HAP-1 (cell line): ENCODE measurements at regions not wholly inside any gene's neighbourhood (a gene's known extent, or its start where the extent isn't known, plus 50 kb on each side); places are given as distances from the start of the nearest gene placed in this dataset.

Experiments used
- DNase-seq, 2 experiments: peaks; one replicate each; pipeline ENCODE4 v3.0.0-alpha.2; 2016 to 2020; ENCODE audit warnings: low spot score in 2 of 2
- H3K27me3 ChIP-seq: fragments of 250-450 bp; sonication (Bioruptor Pico); 2 replicates; pipeline ENCODE4 v1.5.1; 2020; ENCODE audit warnings: low read depth, mild to moderate bottlenecking, moderate library complexity
- H3K36me3 ChIP-seq: fragments of 250-450 bp; sonication (Bioruptor Pico); replicated peaks from 2 replicates; pipeline ENCODE4 v1.5.1; 2020; ENCODE audit warnings: mild to moderate bottlenecking
- H3K4me1 ChIP-seq: fragments of 250-450 bp; sonication (Bioruptor Pico); 2 replicates; pipeline ENCODE4 v1.5.1; 2020; ENCODE audit warnings: mild to moderate bottlenecking
- H3K4me3 ChIP-seq: fragments of 250-450 bp; sonication (Bioruptor Pico); 2 replicates; pipeline ENCODE4 v1.5.1; 2020; ENCODE audit warnings: mild to moderate bottlenecking, moderate library complexity
- H3K9me3 ChIP-seq: fragments of 250-450 bp; sonication (Bioruptor Pico); 2 replicates; pipeline ENCODE4 v1.5.1; 2020; ENCODE audit warnings: mild to moderate bottlenecking, moderate library complexity
- in situ Hi-C: fragments of 300-500 bp; cut with MboI; formaldehyde crosslinking; loops from 3 replicates; pipeline ENCODE4 v1.14.3; 2020; ENCODE audit warnings: low sequenced_read_pairs, inconsistent platforms, mixed read lengths

- Histone ChIP-seq H3K9me3 (no peaks in the 10 kb centered on the region), H3K4me1 (peaks cover 2% of the 10 kb centered on the region), H3K27me3 (peaks cover 18% of the 10 kb centered on the region; the same call in 1 of the 2 replicates), H3K4me3 (peak overlapping the region; percentile 40), H3K36me3 (no peaks in the 10 kb centered on the region)
- in situ Hi-C loops: loop anchor here (25.0 kb wide), 1 partner anchor 1421 kb away; no protein-coding TSS in a partner anchor
- peak; percentile 50 to 85 for DNase-seq
These were observed 90.2 kb downstream of the DMRTA2 start for GRCh38 chr1:50332941-50333594.

- peaks cover 2% of the 10 kb centered on the region for H3K4me1 ChIP-seq
- H3K9me3 ChIP-seq: no peaks in the 10 kb centered on the region
- H3K36me3 ChIP-seq: no peaks in the 10 kb centered on the region
- peak in 1 of 2 experiments; percentile 21 for DNase-seq
- peaks cover 25% of the 10 kb centered on the region for H3K27me3 ChIP-seq
- H3K4me3 ChIP-seq: no peak overlapping the region
- in situ Hi-C loops: loop anchor here (25.0 kb wide), 1 partner anchor 1417 kb away; no protein-coding TSS in a partner anchor
These were observed 93.8 kb downstream of the DMRTA2 start for GRCh38 chr1:50329332-50329932.

DNA sequence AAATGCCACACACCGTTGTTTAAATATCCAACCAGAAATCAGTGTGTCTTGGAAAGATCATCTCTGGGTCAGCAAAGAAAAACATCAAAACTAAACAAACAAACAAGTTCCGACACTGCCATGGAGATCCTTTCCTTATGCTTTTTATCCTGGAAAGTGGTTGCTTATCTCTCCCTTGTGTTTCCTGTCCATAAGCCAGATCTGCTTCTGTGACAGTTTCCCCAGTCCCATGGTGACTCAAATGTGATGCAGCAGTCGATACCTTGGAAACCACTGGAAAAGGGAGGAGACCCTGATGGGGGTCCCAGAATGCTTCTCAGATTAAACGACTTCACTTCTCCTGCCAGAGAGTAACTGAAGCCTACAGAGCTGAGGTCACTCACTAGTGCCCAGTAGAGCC, 94.7 kb downstream of the DMRTA2 start:
- DNase-seq: no peak
- H3K36me3 ChIP-seq: no peaks in the 10 kb centered on the region
- in situ Hi-C loops: loop anchor here (25.0 kb wide), 1 partner anchor 1416 kb away; no protein-coding TSS in a partner anchor
- H3K4me3 ChIP-seq: no peak overlapping the region
- peaks cover 2% of the 10 kb centered on the region for H3K4me1 ChIP-seq
- H3K27me3 ChIP-seq: peaks cover 25% of the 10 kb centered on the region
- no peaks in the 10 kb centered on the region for H3K9me3 ChIP-seq

DNA sequence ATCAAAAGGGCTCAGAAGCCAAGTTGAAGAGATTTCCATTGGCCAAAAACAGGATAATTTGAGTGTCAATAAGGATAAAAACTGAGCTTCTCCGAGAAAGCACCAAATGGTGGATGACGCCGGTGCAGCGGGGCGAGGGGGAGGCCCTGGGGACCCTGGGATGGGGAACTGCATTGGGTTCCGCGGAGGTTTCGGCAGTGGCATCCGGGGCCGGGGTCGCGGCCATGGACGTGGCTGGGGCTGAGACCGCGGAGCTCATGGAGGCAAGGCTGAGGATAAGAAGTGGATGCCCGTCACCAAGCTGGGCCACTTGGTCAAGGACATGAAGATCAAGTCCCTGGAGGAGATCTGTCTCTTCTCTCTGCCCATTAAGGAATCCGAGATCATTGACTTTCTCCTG, 97.2 kb downstream of the DMRTA2 start:
- peaks cover 24% of the 10 kb centered on the region for H3K27me3 ChIP-seq
- H3K4me1 ChIP-seq: no peaks in the 10 kb centered on the region
- H3K9me3 ChIP-seq: no peaks in the 10 kb centered on the region
- DNase-seq: no peak
- no peaks in the 10 kb centered on the region for H3K36me3 ChIP-seq
- H3K4me3 ChIP-seq: no peak overlapping the region
- in situ Hi-C loops: loop anchor here (25.0 kb wide), 1 partner anchor 1414 kb away; no protein-coding TSS in a partner anchor

DNA sequence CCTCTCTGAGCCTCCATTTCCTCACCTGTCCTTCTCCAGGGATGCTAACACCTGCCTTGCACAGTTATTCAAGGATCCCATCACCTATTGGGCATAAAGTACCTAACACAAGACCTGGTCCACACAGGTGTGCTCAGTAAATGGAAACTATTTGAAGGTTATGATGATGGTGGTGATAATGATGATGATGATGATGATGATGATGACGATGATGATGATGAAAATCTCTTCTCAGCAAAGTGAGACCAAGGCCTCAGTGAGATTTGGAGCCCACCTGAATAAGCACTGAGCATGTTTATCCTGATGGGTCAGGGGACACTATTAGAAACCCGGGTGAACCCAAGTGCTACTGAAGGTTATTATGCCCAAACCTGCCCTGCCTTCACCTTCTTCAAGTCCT, 100.7 kb downstream of the DMRTA2 start:
- Histone ChIP-seq H3K4me1 (no peaks in the 10 kb centered on the region), H3K9me3 (no peaks in the 10 kb centered on the region), H3K27me3 (peaks cover 3% of the 10 kb centered on the region; the same call in 1 of the 2 replicates), H3K36me3 (no peaks in the 10 kb centered on the region), H3K4me3 (no peak overlapping the region)
- in situ Hi-C loops: no loop called here
- DNase-seq: no peak

GRCh38 chr1:50318428-50318827, 104.8 kb downstream of the DMRTA2 start:
- DNase-seq: no peak
- Histone ChIP-seq H3K27me3 (no peaks in the 10 kb centered on the region), H3K9me3 (no peaks in the 10 kb centered on the region), H3K36me3 (no peaks in the 10 kb centered on the region), H3K4me3 (no peak overlapping the region), H3K4me1 (no peaks in the 10 kb centered on the region)
- in situ Hi-C loops: no loop called here

DNA sequence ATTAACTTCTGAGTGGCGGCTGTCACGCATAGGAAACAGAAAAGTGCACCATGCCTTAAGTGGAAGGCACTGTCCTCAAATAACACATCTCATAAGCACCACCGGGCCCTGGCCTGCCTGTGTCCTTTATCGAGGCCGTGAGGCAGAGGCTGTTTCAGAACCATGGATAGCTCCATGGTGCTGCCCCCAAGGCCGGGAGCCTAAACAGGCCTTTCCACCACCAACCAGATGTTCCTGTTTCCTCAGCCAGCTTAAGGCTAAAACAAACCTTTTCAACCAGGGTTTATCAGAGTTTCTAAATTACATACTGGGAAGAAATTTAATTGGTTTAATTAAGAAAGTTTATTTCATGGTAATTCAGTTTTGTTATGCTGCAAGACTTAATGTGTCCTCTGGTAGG, 114.4 kb downstream of the DMRTA2 start:
- H3K4me3 ChIP-seq: no peak overlapping the region
- H3K36me3 ChIP-seq: no peaks in the 10 kb centered on the region
- H3K9me3 ChIP-seq: no peaks in the 10 kb centered on the region
- in situ Hi-C loops: no loop called here
- peak; percentile 23 to 69 for DNase-seq
- H3K4me1 ChIP-seq: no peaks in the 10 kb centered on the region
- no peaks in the 10 kb centered on the region for H3K27me3 ChIP-seq

- H3K4me1 ChIP-seq: no peaks in the 10 kb centered on the region
- H3K36me3 ChIP-seq: no peaks in the 10 kb centered on the region
- H3K27me3 ChIP-seq: no peaks in the 10 kb centered on the region
- in situ Hi-C loops: no loop called here
- no peak overlapping the region for H3K4me3 ChIP-seq
- H3K9me3 ChIP-seq: no peaks in the 10 kb centered on the region
- DNase-seq: no peak
These were observed 117.4 kb downstream of the DMRTA2 start for GRCh38 chr1:50305808-50306207.

DNA sequence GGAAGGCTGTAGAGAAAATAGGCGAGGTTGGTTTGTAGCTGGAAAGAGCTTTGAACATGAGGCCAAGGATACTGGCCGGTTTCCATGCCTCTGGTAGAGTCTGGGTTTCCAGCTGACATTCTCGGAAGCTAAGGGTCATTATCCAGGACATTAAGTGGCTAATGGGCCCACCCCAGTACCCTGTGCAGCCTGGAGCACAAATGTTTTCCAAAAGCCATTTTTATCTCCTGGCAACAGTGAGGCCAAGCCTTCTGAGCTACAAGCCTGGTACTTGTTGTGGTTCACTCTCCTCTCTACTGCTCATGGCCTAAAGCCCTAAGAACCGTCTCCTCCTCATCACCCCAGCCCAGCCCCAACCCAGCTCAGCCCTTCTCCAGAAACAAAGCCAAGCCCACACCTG, 122.9 kb downstream of the DMRTA2 start:
- in situ Hi-C loops: no loop called here
- no peak for DNase-seq
- H3K36me3 ChIP-seq: no peaks in the 10 kb centered on the region
- no peaks in the 10 kb centered on the region for H3K9me3 ChIP-seq
- no peak overlapping the region for H3K4me3 ChIP-seq
- no peaks in the 10 kb centered on the region for H3K4me1 ChIP-seq
- no peaks in the 10 kb centered on the region for H3K27me3 ChIP-seq

- DNase-seq: no peak
- in situ Hi-C loops: no loop called here
- Histone ChIP-seq H3K9me3 (no peaks in the 10 kb centered on the region), H3K4me3 (no peak overlapping the region), H3K4me1 (no peaks in the 10 kb centered on the region), H3K27me3 (no peaks in the 10 kb centered on the region), H3K36me3 (no peaks in the 10 kb centered on the region)
These were observed 127.7 kb downstream of the DMRTA2 start for GRCh38 chr1:50295566-50295965.

DNA sequence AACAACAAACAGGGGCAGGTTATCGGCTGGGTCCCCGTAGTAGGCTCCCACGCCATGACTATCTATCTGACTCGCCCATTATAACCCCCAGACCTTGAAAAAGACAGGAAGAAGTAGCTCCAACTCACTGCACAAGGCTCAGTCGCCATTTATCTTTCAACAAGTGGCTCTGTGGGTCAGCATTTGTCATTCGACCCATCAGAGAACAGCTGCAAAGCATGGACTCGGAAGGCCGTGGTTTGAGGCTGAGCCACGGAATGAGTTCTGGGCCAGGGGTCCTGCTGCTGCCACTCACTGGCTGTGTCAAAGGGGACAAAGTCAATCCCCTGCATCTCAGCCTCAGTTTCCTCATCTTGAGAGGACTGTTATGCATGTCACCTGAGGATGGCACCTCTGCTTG, 131.0 kb downstream of the DMRTA2 start:
- in situ Hi-C loops: no loop called here
- no peak overlapping the region for H3K4me3 ChIP-seq
- H3K36me3 ChIP-seq: no peaks in the 10 kb centered on the region
- no peaks in the 10 kb centered on the region for H3K4me1 ChIP-seq
- no peaks in the 10 kb centered on the region for H3K27me3 ChIP-seq
- no peaks in the 10 kb centered on the region for H3K9me3 ChIP-seq
- DNase-seq: no peak

DNA sequence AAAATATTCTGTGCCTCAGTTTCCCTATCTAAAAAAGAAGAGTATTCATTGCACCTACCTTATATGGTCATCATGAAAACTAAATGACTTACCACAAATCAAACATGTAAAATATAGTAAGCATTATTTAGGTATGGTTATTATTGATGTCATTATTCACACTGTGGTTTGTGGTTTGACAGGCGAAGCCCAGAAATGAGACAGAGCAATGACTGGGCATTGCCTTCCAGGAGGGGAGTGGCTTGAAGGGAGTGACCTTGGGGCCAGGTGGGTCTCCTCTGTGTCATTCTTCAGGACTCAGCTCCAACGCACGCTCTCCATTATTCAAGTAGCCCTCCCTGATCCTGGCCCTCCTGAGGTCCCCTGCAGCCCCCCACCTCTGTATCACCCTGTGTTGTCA, 133.7 kb downstream of the DMRTA2 start:
- no peaks in the 10 kb centered on the region for H3K36me3 ChIP-seq
- in situ Hi-C loops: no loop called here
- no peaks in the 10 kb centered on the region for H3K27me3 ChIP-seq
- no peak overlapping the region for H3K4me3 ChIP-seq
- H3K4me1 ChIP-seq: no peaks in the 10 kb centered on the region
- H3K9me3 ChIP-seq: no peaks in the 10 kb centered on the region
- DNase-seq: no peak

DNA sequence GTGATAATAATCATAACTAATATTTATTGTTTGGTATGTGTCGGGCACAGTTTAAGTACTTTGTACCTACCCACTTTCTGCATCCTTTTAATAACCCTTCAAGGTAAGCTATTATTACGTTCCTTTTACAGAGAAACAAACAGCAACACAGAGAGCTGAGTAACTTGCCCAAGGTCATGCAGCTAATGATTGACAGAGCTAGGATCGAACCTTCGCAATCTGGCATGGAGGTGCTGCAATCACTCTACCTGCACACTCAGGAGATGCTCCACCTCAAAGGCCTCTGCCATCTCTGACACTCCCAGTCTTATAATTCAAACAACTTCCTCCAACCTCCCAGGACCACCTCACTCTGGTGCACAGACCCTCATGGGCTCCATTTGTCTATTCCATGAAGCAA, 137.2 kb downstream of the DMRTA2 start:
- H3K9me3 ChIP-seq: no peaks in the 10 kb centered on the region
- no peaks in the 10 kb centered on the region for H3K36me3 ChIP-seq
- in situ Hi-C loops: no loop called here
- H3K27me3 ChIP-seq: no peaks in the 10 kb centered on the region
- H3K4me1 ChIP-seq: no peaks in the 10 kb centered on the region
- no peak for DNase-seq
- no peak overlapping the region for H3K4me3 ChIP-seq

DNA sequence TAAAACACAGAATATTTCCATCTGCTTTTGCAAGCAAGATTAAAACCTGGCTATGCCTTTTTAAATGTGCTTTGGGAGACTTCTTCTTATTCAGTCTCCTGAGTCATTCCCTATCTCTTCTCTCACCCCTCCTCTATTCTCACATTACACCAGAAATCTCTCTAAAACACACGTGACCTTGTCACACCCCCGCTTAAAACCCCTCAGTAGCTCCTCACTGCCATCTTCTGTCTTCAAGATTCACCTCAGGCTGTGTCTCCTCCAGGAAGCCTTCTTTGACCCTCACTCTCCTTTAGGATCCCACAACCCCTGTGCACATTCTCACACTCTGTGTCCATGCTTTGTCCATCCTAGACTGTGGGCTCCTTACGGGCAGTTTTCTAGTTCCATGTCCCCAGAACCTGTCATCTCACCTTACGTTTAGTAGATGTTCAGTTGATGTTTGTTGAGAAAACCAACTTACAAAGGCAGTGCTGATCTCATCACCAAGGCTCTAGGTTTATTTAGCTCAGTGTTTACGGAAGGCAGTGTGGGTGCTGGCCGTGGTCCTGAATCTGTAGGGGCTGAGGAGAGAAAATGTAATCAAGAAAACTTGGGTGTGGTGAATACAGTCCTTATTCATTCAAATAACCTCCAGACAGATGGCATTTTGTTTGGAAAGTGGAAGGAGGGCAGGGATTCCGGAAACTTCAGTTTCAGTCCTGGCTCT, 143.5 kb downstream of the DMRTA2 start:
- H3K27me3 ChIP-seq: no peaks in the 10 kb centered on the region
- DNase-seq: peak in 1 of 2 experiments; percentile 57
- in situ Hi-C loops: no loop called here
- H3K4me3 ChIP-seq: no peak overlapping the region
- no peaks in the 10 kb centered on the region for H3K36me3 ChIP-seq
- no peaks in the 10 kb centered on the region for H3K9me3 ChIP-seq
- H3K4me1 ChIP-seq: no peaks in the 10 kb centered on the region
